ENCODE measurements at regions not wholly inside any gene's neighbourhood (a gene's known extent, or its start where the extent isn't known, plus 50 kb on each side); places are given as distances from the start of the nearest gene placed in this dataset.

DNA sequence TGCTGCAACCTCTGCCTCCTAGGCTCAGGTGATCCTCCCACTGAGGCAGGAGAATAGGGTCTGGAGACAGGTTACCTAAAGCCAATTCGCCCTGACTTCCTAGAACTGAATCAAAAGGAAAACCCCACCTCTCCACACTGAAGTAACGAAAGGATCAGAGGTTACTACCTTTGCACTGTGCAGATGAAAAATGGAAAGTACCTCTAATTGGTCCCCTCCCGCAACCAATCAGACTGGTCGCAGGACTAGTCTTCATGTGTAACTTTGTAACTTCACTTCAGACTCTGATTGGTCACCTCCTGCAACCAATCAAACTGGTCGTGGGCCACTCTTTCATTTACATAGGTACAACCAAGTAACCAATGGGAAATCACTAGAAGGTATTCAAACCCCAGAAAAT lies 61.1 kb downstream of the ATXN3L start:
- TF ChIP-seq, protein P1, sequence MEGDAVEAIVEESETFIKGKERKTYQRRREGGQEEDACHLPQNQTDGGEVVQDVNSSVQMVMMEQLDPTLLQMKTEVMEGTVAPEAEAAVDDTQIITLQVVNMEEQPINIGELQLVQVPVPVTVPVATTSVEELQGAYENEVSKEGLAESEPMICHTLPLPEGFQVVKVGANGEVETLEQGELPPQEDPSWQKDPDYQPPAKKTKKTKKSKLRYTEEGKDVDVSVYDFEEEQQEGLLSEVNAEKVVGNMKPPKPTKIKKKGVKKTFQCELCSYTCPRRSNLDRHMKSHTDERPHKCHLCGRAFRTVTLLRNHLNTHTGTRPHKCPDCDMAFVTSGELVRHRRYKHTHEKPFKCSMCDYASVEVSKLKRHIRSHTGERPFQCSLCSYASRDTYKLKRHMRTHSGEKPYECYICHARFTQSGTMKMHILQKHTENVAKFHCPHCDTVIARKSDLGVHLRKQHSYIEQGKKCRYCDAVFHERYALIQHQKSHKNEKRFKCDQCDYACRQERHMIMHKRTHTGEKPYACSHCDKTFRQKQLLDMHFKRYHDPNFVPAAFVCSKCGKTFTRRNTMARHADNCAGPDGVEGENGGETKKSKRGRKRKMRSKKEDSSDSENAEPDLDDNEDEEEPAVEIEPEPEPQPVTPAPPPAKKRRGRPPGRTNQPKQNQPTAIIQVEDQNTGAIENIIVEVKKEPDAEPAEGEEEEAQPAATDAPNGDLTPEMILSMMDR (IDR thresholded peaks at IDR 0.05; ENCODE audit: insufficient read depth, low read depth, low read length) = no peak
- DNase-seq (ENCODE audit: low read depth) = no peak
- no peak overlapping the region for H3K4me3 ChIP-seq (ENCODE audit: low read depth, low read length)

DNA sequence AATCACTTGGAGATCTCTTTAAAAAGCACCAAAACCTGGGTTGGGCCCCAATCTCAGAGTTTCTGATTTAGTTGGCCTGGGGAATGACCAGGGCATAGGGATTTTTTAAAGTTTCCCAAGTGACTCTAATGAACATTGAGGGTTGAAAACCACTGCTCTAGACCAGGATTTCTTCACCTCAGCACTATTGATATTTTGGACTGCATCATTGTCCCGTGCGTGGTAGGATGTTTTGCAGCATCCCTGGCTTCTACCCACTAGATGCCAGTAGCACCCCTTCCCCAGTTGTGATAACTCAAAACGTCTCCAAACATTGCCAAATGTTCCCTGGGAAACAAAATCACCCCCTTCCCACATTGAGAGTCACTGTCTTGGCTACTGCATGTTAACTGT lies 61.8 kb downstream of the ATXN3L start:
- TF ChIP-seq, protein P1 (IDR thresholded peaks at IDR 0.05; ENCODE audit: insufficient read depth, low read depth, low read length) = no peak
- no peak for DNase-seq (ENCODE audit: low read depth)
- H3K4me3 ChIP-seq (ENCODE audit: low read depth, low read length) = no peak overlapping the region

DNA sequence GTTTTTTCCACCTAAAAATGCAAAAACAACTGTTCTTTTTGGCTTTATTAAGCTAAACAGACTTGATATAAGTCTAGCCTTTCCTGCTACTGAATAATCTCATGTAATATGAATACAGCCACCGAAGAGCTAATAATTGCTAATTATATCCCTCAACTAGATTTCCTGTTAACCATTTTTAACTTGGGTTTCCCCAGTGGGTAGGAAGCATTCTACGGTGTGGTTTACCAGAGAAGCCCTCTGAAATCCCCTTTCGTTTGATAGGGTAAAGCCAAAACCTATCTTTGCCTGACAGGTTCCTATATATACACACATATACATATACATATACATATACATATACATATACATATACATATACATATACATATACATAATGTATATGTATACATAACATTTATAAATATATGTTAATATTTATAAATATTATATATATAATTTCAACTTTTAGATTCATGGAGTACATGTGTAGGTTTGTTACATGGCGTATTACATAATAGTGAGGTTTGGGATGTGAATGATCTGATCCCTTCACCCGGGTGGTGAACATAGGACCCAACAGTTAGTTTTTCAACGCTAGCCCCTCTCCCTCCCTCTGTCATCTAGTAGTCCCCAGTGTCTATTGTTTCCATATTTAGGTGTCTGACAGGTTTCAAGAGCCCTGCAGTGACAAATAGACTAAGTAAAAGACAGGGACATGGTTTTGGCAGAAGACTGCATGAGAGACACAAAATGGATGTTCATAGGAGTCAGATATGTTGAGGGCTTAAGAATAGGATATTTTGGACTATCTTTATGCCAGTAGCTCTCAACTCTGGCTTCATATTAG lies 62.4 kb downstream of the ATXN3L start:
- no peak for DNase-seq (ENCODE audit: low read depth)
- TF ChIP-seq, protein P1 (IDR thresholded peaks at IDR 0.05; ENCODE audit: insufficient read depth, low read depth, low read length) = no peak
- no peak overlapping the region for H3K4me3 ChIP-seq (ENCODE audit: low read depth, low read length)

DNA sequence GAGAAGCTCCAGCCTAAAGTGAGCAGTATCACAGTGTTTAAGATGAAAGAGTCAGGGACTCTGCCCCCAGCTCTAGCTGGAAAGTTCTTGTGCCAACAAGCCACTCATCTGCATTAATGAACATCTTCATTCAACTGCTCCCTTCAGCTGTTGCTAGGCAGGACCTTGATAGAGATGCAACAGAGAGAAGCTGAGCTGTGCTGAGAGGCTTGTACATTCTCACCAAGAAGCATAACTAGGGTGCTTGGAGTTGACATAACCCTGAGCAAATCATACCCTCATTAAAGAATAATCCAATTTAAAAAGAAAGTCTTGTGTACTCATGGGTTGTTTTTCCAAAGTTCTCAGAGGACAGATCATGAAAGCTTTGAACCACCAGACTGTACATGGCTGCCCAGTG lies 63.2 kb downstream of the ATXN3L start:
- no peak for DNase-seq (ENCODE audit: low read depth)
- TF ChIP-seq, protein P1 (IDR thresholded peaks at IDR 0.05; ENCODE audit: insufficient read depth, low read depth, low read length) = no peak
- no peak overlapping the region for H3K4me3 ChIP-seq (ENCODE audit: low read depth, low read length)

DNA sequence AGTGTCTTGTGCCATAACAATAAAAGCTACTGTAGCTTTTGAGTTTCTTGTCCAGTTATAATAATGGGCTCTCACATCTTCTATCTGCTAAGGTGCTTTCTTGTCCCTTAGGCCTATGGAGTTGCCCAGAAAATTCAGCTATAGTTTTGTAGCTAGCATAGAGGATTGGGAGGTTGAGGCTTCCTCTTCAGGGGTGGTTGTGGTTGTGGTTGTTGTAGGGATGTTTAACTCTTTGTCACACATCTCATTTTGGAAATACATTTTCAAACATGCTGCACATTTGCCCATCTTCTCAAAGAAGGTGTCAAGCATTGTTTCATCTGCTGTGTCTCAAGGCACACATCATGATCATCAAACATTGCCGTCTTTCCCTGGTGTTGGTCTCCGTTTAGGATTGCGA lies 65.0 kb downstream of the ATXN3L start:
- DNase-seq (ENCODE audit: low read depth) = no peak
- no peak overlapping the region for H3K4me3 ChIP-seq (ENCODE audit: low read depth, low read length)
- TF ChIP-seq, protein P1 (IDR thresholded peaks at IDR 0.05; ENCODE audit: insufficient read depth, low read depth, low read length) = no peak

DNA sequence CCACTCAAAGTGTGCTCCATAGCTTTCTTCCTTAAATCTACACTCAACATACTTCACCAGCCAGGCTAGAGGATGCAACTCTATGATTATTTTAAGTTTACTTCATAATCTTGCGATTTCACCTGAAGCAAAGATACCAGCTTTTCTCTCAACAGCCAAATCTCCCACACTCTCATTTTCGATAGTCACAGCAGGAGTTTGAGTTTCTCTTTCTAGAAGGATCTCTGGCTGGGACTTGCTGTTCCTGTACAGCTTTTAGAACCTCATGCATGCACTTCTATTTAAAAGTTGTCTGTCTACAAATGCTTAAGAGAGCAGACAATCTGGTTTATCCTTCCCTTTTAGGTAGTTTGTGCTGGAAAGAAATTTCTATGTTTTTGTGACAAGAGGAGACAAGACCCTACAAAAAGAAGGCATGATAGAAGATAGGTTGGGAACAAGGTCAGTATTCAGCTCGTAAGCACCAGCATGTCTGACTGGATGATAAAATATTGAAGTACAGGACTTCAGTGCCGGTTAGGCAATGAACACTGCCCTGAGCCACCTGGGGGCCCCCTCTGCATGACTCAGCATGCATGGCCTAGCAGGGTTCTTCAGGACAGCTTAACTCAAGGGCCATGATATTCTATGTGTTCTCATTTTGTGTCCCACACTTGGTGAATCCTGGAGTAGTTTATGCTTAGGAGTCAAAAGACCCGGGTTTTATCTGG lies 65.6 kb downstream of the ATXN3L start:
- DNase-seq (ENCODE audit: low read depth) = peak; percentile 82
- no peak overlapping the region for H3K4me3 ChIP-seq (ENCODE audit: low read depth, low read length)

More for the DNA sequence above, 65.6 kb downstream of the ATXN3L start:
- TF ChIP-seq, protein P1 (IDR thresholded peaks at IDR 0.05; ENCODE audit: insufficient read depth, low read depth, low read length) = peak; percentile 8
